ENCODE measurements at regions not wholly inside any gene's neighbourhood (a gene's known extent, or its start where the extent isn't known, plus 50 kb on each side); places are given as distances from the start of the nearest gene placed in this dataset.

GRCh38 chr15:39130556-39131379, 450.1 kb upstream of the THBS1 start (continued):
- TF ChIP-seq, protein P1, sequence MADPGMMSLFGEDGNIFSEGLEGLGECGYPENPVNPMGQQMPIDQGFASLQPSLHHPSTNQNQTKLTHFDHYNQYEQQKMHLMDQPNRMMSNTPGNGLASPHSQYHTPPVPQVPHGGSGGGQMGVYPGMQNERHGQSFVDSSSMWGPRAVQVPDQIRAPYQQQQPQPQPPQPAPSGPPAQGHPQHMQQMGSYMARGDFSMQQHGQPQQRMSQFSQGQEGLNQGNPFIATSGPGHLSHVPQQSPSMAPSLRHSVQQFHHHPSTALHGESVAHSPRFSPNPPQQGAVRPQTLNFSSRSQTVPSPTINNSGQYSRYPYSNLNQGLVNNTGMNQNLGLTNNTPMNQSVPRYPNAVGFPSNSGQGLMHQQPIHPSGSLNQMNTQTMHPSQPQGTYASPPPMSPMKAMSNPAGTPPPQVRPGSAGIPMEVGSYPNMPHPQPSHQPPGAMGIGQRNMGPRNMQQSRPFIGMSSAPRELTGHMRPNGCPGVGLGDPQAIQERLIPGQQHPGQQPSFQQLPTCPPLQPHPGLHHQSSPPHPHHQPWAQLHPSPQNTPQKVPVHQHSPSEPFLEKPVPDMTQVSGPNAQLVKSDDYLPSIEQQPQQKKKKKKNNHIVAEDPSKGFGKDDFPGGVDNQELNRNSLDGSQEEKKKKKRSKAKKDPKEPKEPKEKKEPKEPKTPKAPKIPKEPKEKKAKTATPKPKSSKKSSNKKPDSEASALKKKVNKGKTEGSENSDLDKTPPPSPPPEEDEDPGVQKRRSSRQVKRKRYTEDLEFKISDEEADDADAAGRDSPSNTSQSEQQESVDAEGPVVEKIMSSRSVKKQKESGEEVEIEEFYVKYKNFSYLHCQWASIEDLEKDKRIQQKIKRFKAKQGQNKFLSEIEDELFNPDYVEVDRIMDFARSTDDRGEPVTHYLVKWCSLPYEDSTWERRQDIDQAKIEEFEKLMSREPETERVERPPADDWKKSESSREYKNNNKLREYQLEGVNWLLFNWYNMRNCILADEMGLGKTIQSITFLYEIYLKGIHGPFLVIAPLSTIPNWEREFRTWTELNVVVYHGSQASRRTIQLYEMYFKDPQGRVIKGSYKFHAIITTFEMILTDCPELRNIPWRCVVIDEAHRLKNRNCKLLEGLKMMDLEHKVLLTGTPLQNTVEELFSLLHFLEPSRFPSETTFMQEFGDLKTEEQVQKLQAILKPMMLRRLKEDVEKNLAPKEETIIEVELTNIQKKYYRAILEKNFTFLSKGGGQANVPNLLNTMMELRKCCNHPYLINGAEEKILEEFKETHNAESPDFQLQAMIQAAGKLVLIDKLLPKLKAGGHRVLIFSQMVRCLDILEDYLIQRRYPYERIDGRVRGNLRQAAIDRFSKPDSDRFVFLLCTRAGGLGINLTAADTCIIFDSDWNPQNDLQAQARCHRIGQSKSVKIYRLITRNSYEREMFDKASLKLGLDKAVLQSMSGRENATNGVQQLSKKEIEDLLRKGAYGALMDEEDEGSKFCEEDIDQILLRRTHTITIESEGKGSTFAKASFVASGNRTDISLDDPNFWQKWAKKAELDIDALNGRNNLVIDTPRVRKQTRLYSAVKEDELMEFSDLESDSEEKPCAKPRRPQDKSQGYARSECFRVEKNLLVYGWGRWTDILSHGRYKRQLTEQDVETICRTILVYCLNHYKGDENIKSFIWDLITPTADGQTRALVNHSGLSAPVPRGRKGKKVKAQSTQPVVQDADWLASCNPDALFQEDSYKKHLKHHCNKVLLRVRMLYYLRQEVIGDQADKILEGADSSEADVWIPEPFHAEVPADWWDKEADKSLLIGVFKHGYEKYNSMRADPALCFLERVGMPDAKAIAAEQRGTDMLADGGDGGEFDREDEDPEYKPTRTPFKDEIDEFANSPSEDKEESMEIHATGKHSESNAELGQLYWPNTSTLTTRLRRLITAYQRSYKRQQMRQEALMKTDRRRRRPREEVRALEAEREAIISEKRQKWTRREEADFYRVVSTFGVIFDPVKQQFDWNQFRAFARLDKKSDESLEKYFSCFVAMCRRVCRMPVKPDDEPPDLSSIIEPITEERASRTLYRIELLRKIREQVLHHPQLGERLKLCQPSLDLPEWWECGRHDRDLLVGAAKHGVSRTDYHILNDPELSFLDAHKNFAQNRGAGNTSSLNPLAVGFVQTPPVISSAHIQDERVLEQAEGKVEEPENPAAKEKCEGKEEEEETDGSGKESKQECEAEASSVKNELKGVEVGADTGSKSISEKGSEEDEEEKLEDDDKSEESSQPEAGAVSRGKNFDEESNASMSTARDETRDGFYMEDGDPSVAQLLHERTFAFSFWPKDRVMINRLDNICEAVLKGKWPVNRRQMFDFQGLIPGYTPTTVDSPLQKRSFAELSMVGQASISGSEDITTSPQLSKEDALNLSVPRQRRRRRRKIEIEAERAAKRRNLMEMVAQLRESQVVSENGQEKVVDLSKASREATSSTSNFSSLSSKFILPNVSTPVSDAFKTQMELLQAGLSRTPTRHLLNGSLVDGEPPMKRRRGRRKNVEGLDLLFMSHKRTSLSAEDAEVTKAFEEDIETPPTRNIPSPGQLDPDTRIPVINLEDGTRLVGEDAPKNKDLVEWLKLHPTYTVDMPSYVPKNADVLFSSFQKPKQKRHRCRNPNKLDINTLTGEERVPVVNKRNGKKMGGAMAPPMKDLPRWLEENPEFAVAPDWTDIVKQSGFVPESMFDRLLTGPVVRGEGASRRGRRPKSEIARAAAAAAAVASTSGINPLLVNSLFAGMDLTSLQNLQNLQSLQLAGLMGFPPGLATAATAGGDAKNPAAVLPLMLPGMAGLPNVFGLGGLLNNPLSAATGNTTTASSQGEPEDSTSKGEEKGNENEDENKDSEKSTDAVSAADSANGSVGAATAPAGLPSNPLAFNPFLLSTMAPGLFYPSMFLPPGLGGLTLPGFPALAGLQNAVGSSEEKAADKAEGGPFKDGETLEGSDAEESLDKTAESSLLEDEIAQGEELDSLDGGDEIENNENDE (IDR thresholded peaks at IDR 0.05; ENCODE audit: insufficient replicate concordance, low read length), result no peak
- no peak for TF ChIP-seq MAX (IDR thresholded peaks at IDR 0.05)
- TF ChIP-seq CEBPB (IDR thresholded peaks at IDR 0.05; ENCODE audit: low read depth, low read length), result no peak
- no peak for TF ChIP-seq HDAC2 (IDR thresholded peaks at IDR 0.05; ENCODE audit: borderline replicate concordance in 1 of 2, low read depth in 2 of 2, low read length in 2 of 2)
